ENCODE measurements at regions not wholly inside any gene's neighbourhood (a gene's known extent, or its start where the extent isn't known, plus 50 kb on each side); places are given as distances from the start of the nearest gene placed in this dataset.
"Not testable (repeated sequence)": the region's sequence is repeated elsewhere in the genome, so short reads cannot be mapped to it uniquely, and the experiment has no call there.

DNA sequence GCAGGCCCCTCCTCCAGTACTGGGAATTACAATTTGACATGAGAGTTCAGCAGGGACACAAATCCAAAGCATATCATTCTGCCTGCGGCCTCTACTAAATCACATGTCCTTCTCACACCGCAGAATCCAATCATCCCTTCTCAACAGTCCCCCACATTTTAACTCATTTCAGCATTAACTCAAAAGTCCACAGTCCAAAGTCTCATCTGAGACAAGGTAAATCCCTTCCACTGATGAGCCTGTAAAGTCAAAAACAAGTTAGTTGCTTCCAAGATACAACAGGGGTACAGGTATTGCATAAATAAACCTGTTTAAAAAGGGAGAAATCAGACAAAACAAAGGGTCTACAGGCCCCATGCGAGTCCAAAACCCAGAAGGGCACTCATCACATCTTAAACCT, 64.0 kb downstream of the EBNA1BP2 start:
- no peak for DNase-seq (ENCODE audit: low spot score)
- in situ Hi-C loops (cut with MboI; ENCODE audit: low sequenced_read_pairs, unreplicated experiment): no loop called here
- TF ChIP-seq, protein P1, sequence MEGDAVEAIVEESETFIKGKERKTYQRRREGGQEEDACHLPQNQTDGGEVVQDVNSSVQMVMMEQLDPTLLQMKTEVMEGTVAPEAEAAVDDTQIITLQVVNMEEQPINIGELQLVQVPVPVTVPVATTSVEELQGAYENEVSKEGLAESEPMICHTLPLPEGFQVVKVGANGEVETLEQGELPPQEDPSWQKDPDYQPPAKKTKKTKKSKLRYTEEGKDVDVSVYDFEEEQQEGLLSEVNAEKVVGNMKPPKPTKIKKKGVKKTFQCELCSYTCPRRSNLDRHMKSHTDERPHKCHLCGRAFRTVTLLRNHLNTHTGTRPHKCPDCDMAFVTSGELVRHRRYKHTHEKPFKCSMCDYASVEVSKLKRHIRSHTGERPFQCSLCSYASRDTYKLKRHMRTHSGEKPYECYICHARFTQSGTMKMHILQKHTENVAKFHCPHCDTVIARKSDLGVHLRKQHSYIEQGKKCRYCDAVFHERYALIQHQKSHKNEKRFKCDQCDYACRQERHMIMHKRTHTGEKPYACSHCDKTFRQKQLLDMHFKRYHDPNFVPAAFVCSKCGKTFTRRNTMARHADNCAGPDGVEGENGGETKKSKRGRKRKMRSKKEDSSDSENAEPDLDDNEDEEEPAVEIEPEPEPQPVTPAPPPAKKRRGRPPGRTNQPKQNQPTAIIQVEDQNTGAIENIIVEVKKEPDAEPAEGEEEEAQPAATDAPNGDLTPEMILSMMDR (IDR thresholded peaks at IDR 0.05; ENCODE audit: borderline replicate concordance, control extremely low read depth, extremely low read depth, insufficient read depth, missing control alignments): no peak

GRCh38 chr1:43107664-43108063, 64.4 kb downstream of the EBNA1BP2 start:
- no peak for DNase-seq (ENCODE audit: low spot score)
- TF ChIP-seq, protein P1 (IDR thresholded peaks at IDR 0.05; ENCODE audit: borderline replicate concordance, control extremely low read depth, extremely low read depth, insufficient read depth, missing control alignments): no peak
- in situ Hi-C loops (cut with MboI; ENCODE audit: low sequenced_read_pairs, unreplicated experiment): no loop called here

GRCh38 chr1:43104027-43104763, 67.9 kb downstream of the EBNA1BP2 start:
- TF ChIP-seq, protein P1 (IDR thresholded peaks at IDR 0.05; ENCODE audit: borderline replicate concordance, control extremely low read depth, extremely low read depth, insufficient read depth, missing control alignments): no peak
- DNase-seq (ENCODE audit: low spot score): no peak
- in situ Hi-C loops (cut with MboI; ENCODE audit: low sequenced_read_pairs, unreplicated experiment): no loop called here

- DNase-seq (ENCODE audit: low spot score): no peak
- TF ChIP-seq, protein P1 (IDR thresholded peaks at IDR 0.05; ENCODE audit: borderline replicate concordance, control extremely low read depth, extremely low read depth, insufficient read depth, missing control alignments): no peak
- in situ Hi-C loops (cut with MboI; ENCODE audit: low sequenced_read_pairs, unreplicated experiment): no loop called here
Measured at GRCh38 chr1:43101061-43101460, 71.0 kb downstream of the EBNA1BP2 start.

GRCh38 chr1:43098200-43098599, 73.9 kb downstream of the EBNA1BP2 start:
- TF ChIP-seq, protein P1 (IDR thresholded peaks at IDR 0.05; ENCODE audit: borderline replicate concordance, control extremely low read depth, extremely low read depth, insufficient read depth, missing control alignments): no peak
- DNase-seq (ENCODE audit: low spot score): no peak
- in situ Hi-C loops (cut with MboI; ENCODE audit: low sequenced_read_pairs, unreplicated experiment): no loop called here

DNA sequence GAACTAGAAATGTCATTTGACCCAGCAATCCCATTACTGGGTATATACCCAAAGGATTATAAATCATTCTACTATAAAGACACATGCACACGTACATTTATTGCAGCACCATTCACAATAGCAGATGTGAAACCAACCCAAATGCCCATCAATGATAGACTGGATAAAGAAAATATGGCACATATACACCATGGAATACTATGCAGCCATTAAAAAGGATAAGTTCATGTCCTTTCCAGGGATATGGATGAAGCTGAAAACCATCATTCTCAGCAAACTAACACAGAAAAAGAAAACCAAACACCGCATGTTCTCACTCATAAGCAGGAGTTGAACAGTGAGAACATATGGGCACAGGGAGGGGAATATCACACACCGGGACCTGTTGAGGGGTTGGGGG, 75.6 kb downstream of the EBNA1BP2 start:
- DNase-seq (ENCODE audit: low spot score); in situ Hi-C loops (cut with MboI; ENCODE audit: low sequenced_read_pairs, unreplicated experiment): not testable (repeated sequence)

- in situ Hi-C loops (cut with MboI; ENCODE audit: low sequenced_read_pairs, unreplicated experiment); DNase-seq (ENCODE audit: low spot score): not testable (repeated sequence)
Measured at GRCh38 chr1:43090812-43091211, 81.3 kb downstream of the EBNA1BP2 start.

DNA sequence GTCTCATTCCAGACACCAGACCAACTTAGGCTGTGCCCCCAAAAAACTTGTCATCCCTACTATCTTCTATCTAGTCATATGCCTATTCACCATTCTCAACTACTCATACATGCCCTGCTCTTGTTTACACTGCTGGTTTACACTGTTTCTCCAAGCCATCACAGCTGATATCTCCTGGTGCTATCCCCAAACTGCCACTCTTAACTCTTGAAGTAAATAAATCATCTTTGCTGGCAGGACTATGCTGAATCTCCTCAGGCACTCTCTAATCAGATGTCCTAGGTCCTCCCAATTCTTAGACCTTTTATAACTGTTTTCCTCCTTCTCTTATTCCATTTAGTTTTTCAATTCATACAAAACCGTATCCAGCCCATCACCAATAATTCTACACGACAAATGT, 81.9 kb downstream of the EBNA1BP2 start:
- in situ Hi-C loops (cut with MboI; ENCODE audit: low sequenced_read_pairs, unreplicated experiment); DNase-seq (ENCODE audit: low spot score): not testable (repeated sequence)

Measured in GM13976 (cell line).